Erythroblast (primary cell): ENCODE measurements at regions not wholly inside any gene's neighbourhood (a gene's known extent, or its start where the extent isn't known, plus 50 kb on each side); places are given as distances from the start of the nearest gene placed in this dataset.

ENCODE experiments used
- DNase-seq, 2 experiments: peaks; one replicate each; lab custom pipeline; 2025; lab: John Stamatoyannopoulos, UW
- GATA1 ChIP-seq: IDR thresholded peaks from 2 replicates; pipeline ENCODE4 v1.6.1; 2011; ENCODE audit warnings: low read depth, mild to moderate bottlenecking, control low read depth, low read length, moderate library complexity
- POLR2A ChIP-seq: IDR thresholded peaks from 2 replicates; pipeline ENCODE4 v1.6.1; 2011; ENCODE audit warnings: mild to moderate bottlenecking, low read length

- DNase-seq = no peak
These were observed 857.1 kb downstream of the AACS start for GRCh38 chr12:125922330-125922729.

GRCh38 chr12:125936502-125936901 lies 871.3 kb downstream of the AACS start:
- TF ChIP-seq POLR2A (no peak), GATA1 (no peak)
- DNase-seq = no peak

More at GRCh38 chr12:125922330-125922729, 857.1 kb downstream of the AACS start:
- no peak for TF ChIP-seq POLR2A
- TF ChIP-seq GATA1 = no peak

GRCh38 chr12:125944446-125944845 lies 879.2 kb downstream of the AACS start:
- TF ChIP-seq GATA1 (no peak), POLR2A (no peak)
- DNase-seq = no peak

GRCh38 chr12:125949471-125949870 lies 884.2 kb downstream of the AACS start:
- TF ChIP-seq POLR2A = no peak
- no peak for TF ChIP-seq GATA1
- DNase-seq = no peak

- no peak for DNase-seq
- no peak for TF ChIP-seq GATA1
- TF ChIP-seq POLR2A = no peak
These were observed 889.1 kb downstream of the AACS start for GRCh38 chr12:125954362-125954761.

- no peak for DNase-seq
- TF ChIP-seq POLR2A (no peak), GATA1 (no peak)
These were observed 891.0 kb downstream of the AACS start for GRCh38 chr12:125956186-125956585.

GRCh38 chr12:125966641-125967040 lies 901.4 kb downstream of the AACS start:
- TF ChIP-seq POLR2A = no peak
- TF ChIP-seq GATA1 = no peak
- no peak for DNase-seq

- TF ChIP-seq POLR2A = no peak
- no peak for TF ChIP-seq GATA1
- no peak for DNase-seq
These were observed 903.2 kb downstream of the AACS start for GRCh38 chr12:125968413-125968812.

- TF ChIP-seq POLR2A (no peak), GATA1 (no peak)
- DNase-seq = no peak
These were observed 906.7 kb downstream of the AACS start for GRCh38 chr12:125971981-125972380.

GRCh38 chr12:125978286-125978685 lies 913.1 kb downstream of the AACS start:
- DNase-seq = no peak
- TF ChIP-seq GATA1 = no peak
- TF ChIP-seq POLR2A = no peak

GRCh38 chr12:125981610-125982253 lies 916.5 kb downstream of the AACS start:
- DNase-seq = no peak
- no peak for TF ChIP-seq GATA1
- TF ChIP-seq POLR2A = no peak

GRCh38 chr12:125983094-125983783 lies 918.0 kb downstream of the AACS start:
- TF ChIP-seq GATA1 (no peak), POLR2A (no peak)
- DNase-seq = no peak

GRCh38 chr12:125983784-125984500 lies 918.7 kb downstream of the AACS start:
- TF ChIP-seq POLR2A = no peak
- DNase-seq = no peak

GRCh38 chr12:125988545-125988944 lies 923.3 kb downstream of the AACS start:
- no peak for TF ChIP-seq POLR2A
- DNase-seq = no peak

- TF ChIP-seq POLR2A = no peak
- TF ChIP-seq GATA1 = no peak
- no peak for DNase-seq
These were observed 924.5 kb downstream of the AACS start for GRCh38 chr12:125989696-125990095.

GRCh38 chr12:125996443-125996842 lies 931.2 kb downstream of the AACS start:
- DNase-seq = no peak
- TF ChIP-seq POLR2A (no peak), GATA1 (no peak)
